Kidney epithelial cell (primary cell): ENCODE measurements at regions not wholly inside any gene's neighbourhood (a gene's known extent, or its start where the extent isn't known, plus 50 kb on each side); places are given as distances from the start of the nearest gene placed in this dataset.

ENCODE experiments used
- DNase-seq: peaks from one replicate; pipeline ENCODE4 v3.0.0-alpha.2; 2010; ENCODE audit warnings: low read depth
- H3K27me3 ChIP-seq: 2 replicates; pipeline ENCODE4 v1.6.0; 2011; ENCODE audit warnings: low read length; ENCODE audit not compliant: control insufficient read depth, insufficient read depth
- H3K36me3 ChIP-seq: 2 replicates; pipeline ENCODE4 v1.5.1; 2011; ENCODE audit warnings: low read length; ENCODE audit not compliant: control insufficient read depth, insufficient read depth
- H3K4me3 ChIP-seq: 2 replicates; pipeline ENCODE4 v1.5.1; 2011; ENCODE audit warnings: low read depth, mild to moderate bottlenecking, control low read depth, low read length
- TF ChIP-seq, protein P1 (sequence below): IDR thresholded peaks from 2 replicates; pipeline ENCODE4 v1.5.1; 2011; ENCODE audit warnings: mild to moderate bottlenecking, moderate library complexity, low read length, control low read depth, inconsistent platforms; ENCODE audit not compliant: insufficient read depth, poor library complexity, severe bottlenecking

DNA sequence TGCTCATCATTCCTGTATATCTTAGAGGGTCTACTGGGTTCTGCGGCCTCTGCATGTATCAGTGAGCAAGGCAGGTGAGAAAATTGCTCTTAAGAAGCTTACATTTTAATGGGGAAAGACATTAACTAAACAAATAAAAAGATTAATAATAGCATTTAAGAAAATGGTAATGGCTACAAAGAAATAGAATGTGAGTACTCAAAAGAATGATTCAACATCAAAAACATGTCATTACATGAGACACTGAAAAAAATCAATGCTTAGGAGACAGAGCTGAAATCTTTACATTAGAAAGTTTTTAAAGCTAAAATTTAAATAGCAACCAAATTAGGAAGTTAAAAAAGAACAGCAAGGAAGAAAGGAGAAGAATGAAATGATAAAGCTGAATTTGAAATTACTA, 146.9 kb upstream of the PHACTR1 start:
- no peak overlapping the region for H3K4me3 ChIP-seq
- no peak for DNase-seq
- no peaks in the 10 kb centered on the region for H3K27me3 ChIP-seq
- no peaks in the 10 kb centered on the region for H3K36me3 ChIP-seq
- TF ChIP-seq, protein P1, sequence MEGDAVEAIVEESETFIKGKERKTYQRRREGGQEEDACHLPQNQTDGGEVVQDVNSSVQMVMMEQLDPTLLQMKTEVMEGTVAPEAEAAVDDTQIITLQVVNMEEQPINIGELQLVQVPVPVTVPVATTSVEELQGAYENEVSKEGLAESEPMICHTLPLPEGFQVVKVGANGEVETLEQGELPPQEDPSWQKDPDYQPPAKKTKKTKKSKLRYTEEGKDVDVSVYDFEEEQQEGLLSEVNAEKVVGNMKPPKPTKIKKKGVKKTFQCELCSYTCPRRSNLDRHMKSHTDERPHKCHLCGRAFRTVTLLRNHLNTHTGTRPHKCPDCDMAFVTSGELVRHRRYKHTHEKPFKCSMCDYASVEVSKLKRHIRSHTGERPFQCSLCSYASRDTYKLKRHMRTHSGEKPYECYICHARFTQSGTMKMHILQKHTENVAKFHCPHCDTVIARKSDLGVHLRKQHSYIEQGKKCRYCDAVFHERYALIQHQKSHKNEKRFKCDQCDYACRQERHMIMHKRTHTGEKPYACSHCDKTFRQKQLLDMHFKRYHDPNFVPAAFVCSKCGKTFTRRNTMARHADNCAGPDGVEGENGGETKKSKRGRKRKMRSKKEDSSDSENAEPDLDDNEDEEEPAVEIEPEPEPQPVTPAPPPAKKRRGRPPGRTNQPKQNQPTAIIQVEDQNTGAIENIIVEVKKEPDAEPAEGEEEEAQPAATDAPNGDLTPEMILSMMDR, result no peak

DNA sequence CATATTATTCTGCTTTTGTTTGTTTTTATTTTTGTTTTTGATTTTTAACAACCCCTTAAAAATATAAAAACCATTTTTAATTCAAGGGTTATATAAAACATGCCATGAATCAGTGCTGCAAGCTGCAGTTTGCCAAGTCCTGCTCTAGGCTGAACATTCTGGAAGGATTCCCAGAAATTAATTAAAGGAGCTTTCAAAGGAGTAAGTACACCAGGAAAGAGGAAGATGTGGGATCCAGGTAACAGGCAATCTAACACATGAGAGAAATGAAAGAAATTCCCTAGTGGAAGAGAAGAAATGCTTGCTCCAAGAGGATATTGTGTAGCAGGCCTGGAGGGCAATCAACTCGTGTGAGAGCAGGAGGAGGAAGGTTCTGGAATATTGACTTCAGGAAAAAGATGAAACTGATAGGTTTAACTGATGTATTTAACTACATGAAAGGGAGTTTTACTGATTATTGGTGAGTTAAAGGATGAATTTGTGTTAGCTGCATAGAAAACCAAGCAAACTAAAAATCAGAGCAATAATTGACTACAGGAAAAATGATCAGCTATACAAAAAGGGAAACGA, 146.0 kb upstream of the PHACTR1 start:
- Histone ChIP-seq H3K4me3 (no peak overlapping the region), H3K27me3 (no peaks in the 10 kb centered on the region), H3K36me3 (no peaks in the 10 kb centered on the region)
- DNase-seq, result no peak
- TF ChIP-seq, protein P1, result no peak

DNA sequence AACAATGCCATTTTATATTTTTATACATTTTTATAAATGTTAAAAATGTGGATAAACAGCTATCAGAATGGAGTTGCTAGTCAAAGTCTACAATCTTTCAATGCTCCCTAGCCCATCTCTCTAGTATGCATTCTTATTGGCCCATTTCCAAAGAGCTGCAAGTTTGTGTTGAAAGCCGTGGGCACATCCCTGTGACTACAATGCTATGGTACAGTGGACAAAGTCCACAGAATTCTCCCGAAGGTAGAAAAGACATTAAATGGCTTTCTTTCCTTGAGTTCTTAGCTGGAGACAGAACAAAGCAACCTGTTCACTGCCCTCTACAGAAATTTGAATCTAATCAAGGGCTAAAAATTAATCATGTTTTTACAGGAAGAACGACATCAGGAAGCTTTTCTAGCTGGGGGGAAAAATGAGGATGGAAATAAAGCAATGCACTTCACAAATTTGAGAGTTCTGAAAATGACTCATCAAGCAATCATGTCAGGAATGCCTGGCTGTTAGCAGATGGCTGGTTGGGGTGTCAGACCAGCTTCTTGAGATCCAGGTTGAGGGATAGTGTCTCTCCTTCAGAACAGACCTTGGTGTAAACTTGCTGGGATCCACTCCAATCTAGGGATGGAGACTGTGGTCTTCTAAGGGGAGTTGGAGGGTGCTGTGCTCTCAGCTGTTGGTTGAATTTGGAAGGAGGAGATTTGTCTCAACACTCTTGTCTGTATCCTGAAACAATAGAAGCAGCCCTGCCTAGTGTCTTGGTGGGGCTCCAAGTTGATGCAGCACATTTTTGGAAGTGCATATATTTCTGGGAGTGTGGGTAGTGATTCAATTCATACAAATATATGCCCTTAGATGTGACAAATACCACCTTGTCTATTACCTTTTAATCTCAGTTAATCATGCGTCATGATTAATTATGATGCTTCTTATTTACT, 143.4 kb upstream of the PHACTR1 start:
- H3K4me3 ChIP-seq, result no peak overlapping the region
- H3K27me3 ChIP-seq, result no peaks in the 10 kb centered on the region
- DNase-seq, result peak; percentile 80
- no peaks in the 10 kb centered on the region for H3K36me3 ChIP-seq
- TF ChIP-seq, protein P1, result no peak

DNA sequence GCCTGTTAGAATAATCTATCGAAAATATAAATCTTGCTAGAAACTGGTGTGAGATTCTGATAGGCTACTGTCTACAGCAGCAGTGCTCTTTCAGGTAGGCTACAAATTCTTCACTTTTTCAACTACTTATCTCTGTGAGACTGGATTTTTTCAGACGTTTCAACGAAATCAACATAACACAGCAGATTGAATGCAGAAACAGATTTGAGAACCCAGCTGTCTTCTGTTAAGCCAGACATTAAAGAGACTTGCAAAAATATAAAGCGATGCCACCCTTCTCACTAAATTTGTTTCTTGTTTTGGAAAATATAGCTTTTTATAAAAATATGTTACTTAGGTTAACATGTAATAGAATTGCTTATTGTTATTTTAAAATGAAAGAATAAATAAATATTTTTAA, 140.6 kb upstream of the PHACTR1 start:
- TF ChIP-seq, protein P1, result no peak
- Histone ChIP-seq H3K36me3 (no peaks in the 10 kb centered on the region), H3K27me3 (no peaks in the 10 kb centered on the region), H3K4me3 (no peak overlapping the region)
- no peak for DNase-seq

DNA sequence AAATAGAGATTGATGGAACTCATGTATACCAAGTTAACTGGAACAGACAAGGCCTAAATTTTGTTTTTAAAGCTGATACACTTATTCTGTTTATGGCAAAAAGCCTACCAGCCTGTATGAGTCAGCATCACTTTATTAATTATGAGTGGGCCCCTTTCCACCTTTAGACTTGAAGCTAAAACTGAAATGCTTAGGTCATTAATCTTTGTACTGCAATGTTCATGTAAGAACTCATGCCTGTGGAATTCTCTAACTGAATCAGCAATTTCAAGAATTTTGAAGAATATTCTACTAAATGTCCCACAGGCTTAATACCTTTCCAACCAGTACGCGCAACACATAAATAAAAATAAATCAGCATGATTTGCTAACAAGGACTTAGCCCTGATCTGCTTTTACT, 140.2 kb upstream of the PHACTR1 start:
- H3K36me3 ChIP-seq, result no peaks in the 10 kb centered on the region
- TF ChIP-seq, protein P1, result no peak
- DNase-seq, result no peak
- no peak overlapping the region for H3K4me3 ChIP-seq
- no peaks in the 10 kb centered on the region for H3K27me3 ChIP-seq
